GM20000 (cell line): ENCODE measurements at regions not wholly inside any gene's neighbourhood (a gene's known extent, or its start where the extent isn't known, plus 50 kb on each side); places are given as distances from the start of the nearest gene placed in this dataset.

Experiments used
- DNase-seq: peaks from one replicate; pipeline ENCODE4 v3.0.0; 2012; ENCODE audit warnings: low spot score
- CTCF ChIP-seq: IDR thresholded peaks from 2 replicates; pipeline ENCODE4 v1.5.1; 2012; ENCODE audit warnings: mild to moderate bottlenecking, control low read depth; ENCODE audit errors: extremely low read depth, missing control alignments

GRCh38 chr6:134117409-134117808 is 65.0 kb upstream of the SLC2A12 start:
- no peak for TF ChIP-seq CTCF
- DNase-seq, result no peak

DNA sequence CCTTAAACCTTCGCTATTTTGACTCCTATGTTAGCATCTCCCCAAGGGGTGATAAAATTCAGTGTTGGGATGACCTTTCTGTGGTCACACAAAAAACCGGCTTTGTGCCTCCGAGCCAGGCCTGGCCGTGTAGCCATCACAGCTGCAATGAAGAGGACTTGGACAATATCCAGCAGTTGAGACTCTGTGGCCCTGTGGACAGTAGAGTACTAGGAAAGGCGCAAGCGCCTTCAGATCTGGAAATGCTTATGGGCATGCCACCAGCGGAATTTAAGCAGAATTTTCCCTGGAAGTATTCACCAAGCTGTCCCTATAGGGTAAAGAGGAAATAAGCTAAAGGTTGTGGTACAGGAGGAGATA is 63.3 kb upstream of the SLC2A12 start:
- TF ChIP-seq CTCF, result no peak
- DNase-seq, result no peak

- no peak for DNase-seq
- no peak for TF ChIP-seq CTCF
These were observed 62.7 kb upstream of the SLC2A12 start for GRCh38 chr6:134114918-134115714.

DNA sequence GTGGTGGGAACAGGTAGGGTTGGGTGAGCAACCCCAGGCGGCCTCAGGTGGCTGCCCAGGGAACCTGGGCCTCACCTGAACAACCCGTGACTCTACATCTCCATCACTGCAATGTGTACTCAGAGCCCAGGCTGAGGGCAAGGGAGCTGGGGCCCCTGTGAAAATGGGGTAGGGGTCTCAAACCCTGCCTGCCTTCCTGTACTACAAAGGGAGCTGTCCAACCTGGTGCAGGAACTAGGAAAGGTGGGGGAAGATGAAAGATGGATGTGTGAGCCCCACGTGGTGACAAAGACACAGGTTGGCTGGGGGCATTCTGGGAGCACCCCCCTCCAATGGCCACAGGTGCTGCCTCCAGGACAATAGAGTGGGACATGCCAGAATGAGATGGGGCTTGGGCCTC is 62.1 kb upstream of the SLC2A12 start:
- no peak for DNase-seq
- TF ChIP-seq CTCF, result no peak

- DNase-seq, result no peak
- no peak for TF ChIP-seq CTCF
These were observed 59.3 kb upstream of the SLC2A12 start for GRCh38 chr6:134111726-134112125.

- peak; percentile 93 for TF ChIP-seq CTCF
- DNase-seq, result peak; percentile 81
These were observed 58.7 kb upstream of the SLC2A12 start for GRCh38 chr6:134111062-134111677.

DNA sequence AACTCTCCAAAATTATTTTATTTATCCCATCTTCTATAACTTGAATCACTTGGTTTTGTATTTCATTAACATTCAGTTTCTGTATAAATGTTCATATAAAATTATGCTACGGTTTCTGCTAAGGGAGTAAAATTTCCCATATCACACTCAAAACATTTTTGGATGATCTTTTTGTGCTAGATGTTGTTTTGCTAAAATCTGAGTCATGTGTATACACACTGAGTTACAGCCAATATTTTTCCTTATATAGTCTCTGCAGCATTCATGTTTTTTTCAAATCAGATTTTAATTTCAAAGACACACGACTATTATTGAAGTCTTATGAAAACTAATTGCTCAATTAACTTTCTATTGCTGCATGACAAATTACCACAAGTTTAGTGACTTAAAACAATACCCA is 54.3 kb upstream of the SLC2A12 start:
- no peak for TF ChIP-seq CTCF
- no peak for DNase-seq
